NT2/D1 (cell line): ENCODE measurements at regions not wholly inside any gene's neighbourhood (a gene's known extent, or its start where the extent isn't known, plus 50 kb on each side); places are given as distances from the start of the nearest gene placed in this dataset.

Experiments
- YY1 ChIP-seq: IDR thresholded peaks from 2 replicates; pipeline ENCODE4 v1.6.1; 2011; ENCODE audit not compliant: insufficient read length, insufficient read depth
- ZNF274 ChIP-seq: IDR thresholded peaks from 2 replicates; pipeline ENCODE4 v1.6.1; 2011; ENCODE audit warnings: mild to moderate bottlenecking, low read depth, low read length

GRCh38 chr7:16232273-16232672, 189.1 kb downstream of the CRPPA start:
- TF ChIP-seq YY1, result no peak
- no peak for TF ChIP-seq ZNF274
